ENCODE measurements at regions not wholly inside any gene's neighbourhood (a gene's known extent, or its start where the extent isn't known, plus 50 kb on each side); places are given as distances from the start of the nearest gene placed in this dataset.
"Not testable (repeated sequence)": the region's sequence is repeated elsewhere in the genome, so short reads cannot be mapped to it uniquely, and the experiment has no call there.

- H3K4me1 ChIP-seq: peaks cover 0 to 20% (median 17%) of the 10 kb centered on the region in 4 donors
- no peaks in the 10 kb centered on the region for H3K27me3 ChIP-seq
- H3K36me3 ChIP-seq: no peaks in the 10 kb centered on the region
- no peak for DNase-seq
- no peaks in the 10 kb centered on the region for H3K9me3 ChIP-seq
- 50 to 69% methylated on average over 7 of the region's 7 CpGs for WGBS, 2 donors
- TF ChIP-seq EP300 (IDR thresholded peaks at IDR 0.05): no peak
- TF ChIP-seq POLR2A (IDR thresholded peaks at IDR 0.05): no peak
- no peak for TF ChIP-seq CTCF (IDR thresholded peaks at IDR 0.05)
- no peak for TF ChIP-seq POLR2AphosphoS5 (IDR thresholded peaks at IDR 0.05)
- intact Hi-C loops (cut with DNase I): no loop called here
- H3K27ac ChIP-seq: peak overlapping the region in 1 of 4 donors; percentile 86
- no peak overlapping the region for H3K4me3 ChIP-seq
Measured at GRCh38 chr12:68481181-68481941, 129.3 kb upstream of the RAP1B start.

- H3K4me1 ChIP-seq: peaks cover 0 to 20% (median 17%) of the 10 kb centered on the region in 4 donors
- DNase-seq: no peak
- no peaks in the 10 kb centered on the region for H3K27me3 ChIP-seq
- intact Hi-C loops (cut with DNase I): no loop called here
- 93 to 98% methylated on average over 1 of the region's 1 CpG for WGBS, 2 donors
- no peak overlapping the region for H3K4me3 ChIP-seq
- TF ChIP-seq CTCF (IDR thresholded peaks at IDR 0.05) (no peak), POLR2A (IDR thresholded peaks at IDR 0.05) (no peak), POLR2AphosphoS5 (IDR thresholded peaks at IDR 0.05) (no peak), EP300 (IDR thresholded peaks at IDR 0.05) (no peak)
- no peak overlapping the region for H3K27ac ChIP-seq
- no peaks in the 10 kb centered on the region for H3K36me3 ChIP-seq
- no peaks in the 10 kb centered on the region for H3K9me3 ChIP-seq
Measured at GRCh38 chr12:68482014-68482413, 128.7 kb upstream of the RAP1B start.

DNA sequence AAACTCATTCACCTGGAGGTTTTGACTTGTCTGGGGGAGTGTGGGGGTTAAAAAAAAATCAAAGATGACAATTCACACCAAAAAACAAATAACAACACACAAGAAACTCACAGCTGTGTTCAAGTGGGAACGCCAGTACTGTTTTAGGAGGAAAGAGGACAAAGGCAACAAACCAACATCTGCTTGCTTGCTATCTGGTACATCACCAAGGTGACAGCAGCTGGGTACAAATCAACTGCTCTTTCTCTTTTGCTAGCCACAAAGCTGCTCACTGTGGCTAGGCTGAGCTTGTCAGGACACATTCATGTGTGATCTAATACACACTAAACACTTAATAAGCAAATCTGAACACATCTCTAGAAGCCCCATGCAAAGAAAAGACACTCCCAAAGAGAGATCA is 128.0 kb upstream of the RAP1B start:
- no peaks in the 10 kb centered on the region for H3K36me3 ChIP-seq
- H3K4me3 ChIP-seq: no peak overlapping the region
- no peak for TF ChIP-seq EP300 (IDR thresholded peaks at IDR 0.05)
- no peak for TF ChIP-seq CTCF (IDR thresholded peaks at IDR 0.05)
- no peak for TF ChIP-seq POLR2AphosphoS5 (IDR thresholded peaks at IDR 0.05)
- TF ChIP-seq POLR2A (IDR thresholded peaks at IDR 0.05): no peak
- peaks cover 0 to 20% (median 17%) of the 10 kb centered on the region in 4 donors for H3K4me1 ChIP-seq
- H3K27me3 ChIP-seq: no peaks in the 10 kb centered on the region
- intact Hi-C loops (cut with DNase I): no loop called here
- WGBS, 2 donors: 46 to 50% methylated on average over 1 of the region's 1 CpG
- no peaks in the 10 kb centered on the region for H3K9me3 ChIP-seq
- H3K27ac ChIP-seq: no peak overlapping the region
- DNase-seq: no peak

GRCh38 chr12:68483592-68484383 is 126.9 kb upstream of the RAP1B start:
- H3K4me3 ChIP-seq: no peak overlapping the region
- no peaks in the 10 kb centered on the region for H3K9me3 ChIP-seq
- no peak overlapping the region for H3K27ac ChIP-seq
- DNase-seq: no peak
- 91% methylated on average over 4 of the region's 4 CpGs for WGBS, 2 donors
- H3K27me3 ChIP-seq: no peaks in the 10 kb centered on the region
- no peaks in the 10 kb centered on the region for H3K36me3 ChIP-seq
- TF ChIP-seq EP300 (IDR thresholded peaks at IDR 0.05): no peak
- no peak for TF ChIP-seq POLR2AphosphoS5 (IDR thresholded peaks at IDR 0.05)
- no peak for TF ChIP-seq POLR2A (IDR thresholded peaks at IDR 0.05)
- no peak for TF ChIP-seq CTCF (IDR thresholded peaks at IDR 0.05)
- peaks cover 0 to 19% (median 9%) of the 10 kb centered on the region in 4 donors for H3K4me1 ChIP-seq
- intact Hi-C loops (cut with DNase I): no loop called here

DNA sequence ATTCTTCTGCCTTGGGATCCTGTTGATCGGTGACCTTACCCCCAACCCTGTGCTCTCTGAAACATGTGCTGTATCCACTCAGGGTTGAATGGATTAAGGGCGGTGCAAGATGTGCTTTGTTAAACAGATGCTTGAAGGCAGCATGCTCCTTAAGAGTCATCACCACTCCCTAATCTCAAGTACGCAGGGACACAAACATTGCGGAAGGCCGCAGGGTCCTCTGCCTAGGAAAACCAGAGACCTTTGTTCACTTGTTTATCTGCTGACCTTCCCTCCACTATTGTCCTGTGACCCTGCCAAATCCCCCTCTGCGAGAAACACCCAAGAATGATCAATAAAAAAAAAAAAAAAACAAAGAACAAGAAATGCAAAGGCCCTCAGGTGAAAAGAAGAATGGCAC is 126.1 kb upstream of the RAP1B start:
- DNase-seq; H3K4me3 ChIP-seq; H3K27ac ChIP-seq; H3K36me3 ChIP-seq; H3K27me3 ChIP-seq; H3K9me3 ChIP-seq; intact Hi-C loops (cut with DNase I): not testable (repeated sequence)
- WGBS, 2 donors: 98 to 99% methylated on average over 4 of the region's 6 CpGs
- H3K4me1 ChIP-seq: peaks cover 0 to 11% (median 3%) of the 10 kb centered on the region in 4 donors

DNA sequence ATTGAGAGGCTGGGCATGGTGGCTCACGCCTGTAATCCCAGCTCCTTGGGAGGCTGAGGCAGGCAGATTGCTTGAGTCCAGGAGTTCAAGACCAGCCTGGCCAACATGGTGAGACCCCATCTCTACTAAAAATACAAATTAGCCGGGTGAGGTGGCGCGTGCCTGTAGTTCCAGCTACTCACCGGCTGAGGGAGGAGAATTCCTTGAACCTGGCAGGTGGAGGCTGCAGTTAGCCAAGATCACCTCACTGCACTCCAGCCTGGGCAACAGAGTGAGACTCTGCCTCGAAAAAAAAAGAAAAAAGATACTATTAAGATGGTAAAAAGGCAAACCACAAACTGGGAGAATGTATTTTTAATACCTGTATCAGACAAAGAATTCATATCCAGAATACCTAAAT is 124.2 kb upstream of the RAP1B start:
- H3K27ac ChIP-seq; H3K36me3 ChIP-seq; intact Hi-C loops (cut with DNase I); H3K4me1 ChIP-seq; DNase-seq; H3K27me3 ChIP-seq; H3K4me3 ChIP-seq; H3K9me3 ChIP-seq: not testable (repeated sequence)
- WGBS, 2 donors: 94% methylated on average over 6 of the region's 6 CpGs
